HG03432 (cell line): ENCODE measurements at regions not wholly inside any gene's neighbourhood (a gene's known extent, or its start where the extent isn't known, plus 50 kb on each side); places are given as distances from the start of the nearest gene placed in this dataset.
"Not testable (repeated sequence)": the region's sequence is repeated elsewhere in the genome, so short reads cannot be mapped to it uniquely, and the experiment has no call there.

ENCODE experiments used
- ATAC-seq: cut with Tn5 transposase; IDR thresholded peaks from one replicate; pipeline ENCODE4 v1.9.1; 2021; ENCODE audit warnings: mild to moderate bottlenecking, moderate library complexity; ENCODE audit not compliant: unreplicated experiment

DNA sequence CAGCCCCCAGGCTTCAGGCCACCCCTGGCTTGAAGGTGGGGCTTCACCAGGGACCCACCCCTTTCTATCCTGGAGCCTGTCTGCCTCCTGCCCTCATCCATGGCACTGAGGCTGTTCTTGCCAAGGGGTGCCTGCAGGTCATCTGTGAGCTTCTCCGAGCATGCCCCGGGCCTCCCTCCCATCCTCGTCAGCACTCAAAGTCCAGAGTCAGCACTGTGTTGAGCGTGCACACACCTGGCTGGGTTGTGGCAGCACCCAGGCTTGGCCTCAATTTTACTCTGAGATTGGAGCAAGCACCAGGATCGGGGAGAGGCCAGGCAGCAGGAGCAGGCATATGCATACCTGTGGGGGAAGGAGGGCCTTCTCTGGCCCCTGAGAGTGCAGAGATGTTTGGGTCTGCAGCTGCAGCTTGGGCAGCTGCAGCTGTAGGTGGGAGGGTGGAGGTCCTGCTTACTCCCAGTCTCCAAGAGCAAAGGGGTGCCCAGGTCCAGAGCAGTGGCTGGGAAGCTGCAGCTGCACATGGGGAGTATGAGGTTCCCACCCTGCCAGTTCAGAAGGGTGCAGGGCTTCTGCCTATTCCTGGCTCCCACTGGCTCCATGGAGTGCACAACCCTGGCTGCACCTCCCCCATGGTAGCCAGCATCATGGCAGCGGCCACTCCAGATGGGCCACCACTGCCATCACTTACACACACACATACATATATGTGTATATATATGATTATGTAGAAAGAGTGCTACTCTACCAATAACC lies 488.7 kb downstream of the JRKL start:
- ATAC-seq = no peak

DNA sequence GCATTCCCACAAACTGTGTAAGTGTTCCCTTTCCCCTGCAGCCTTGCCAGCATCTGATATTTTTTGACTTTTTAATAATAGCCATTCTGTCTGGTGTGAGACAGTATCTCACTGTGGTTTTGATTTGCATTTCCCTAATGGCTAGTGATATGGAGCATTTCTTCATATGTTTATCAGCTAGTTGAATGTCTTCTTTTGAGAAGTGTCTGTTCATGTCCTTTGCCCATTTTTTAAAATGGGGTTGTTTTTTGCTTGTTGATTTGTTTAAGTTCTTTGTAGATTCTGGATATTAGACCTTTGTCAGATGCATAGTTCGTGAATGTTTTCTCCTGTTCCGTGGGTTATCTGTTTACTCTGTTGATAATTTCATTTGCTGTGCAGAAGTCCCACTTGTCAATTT lies 492.8 kb downstream of the JRKL start:
- ATAC-seq = not testable (repeated sequence)

DNA sequence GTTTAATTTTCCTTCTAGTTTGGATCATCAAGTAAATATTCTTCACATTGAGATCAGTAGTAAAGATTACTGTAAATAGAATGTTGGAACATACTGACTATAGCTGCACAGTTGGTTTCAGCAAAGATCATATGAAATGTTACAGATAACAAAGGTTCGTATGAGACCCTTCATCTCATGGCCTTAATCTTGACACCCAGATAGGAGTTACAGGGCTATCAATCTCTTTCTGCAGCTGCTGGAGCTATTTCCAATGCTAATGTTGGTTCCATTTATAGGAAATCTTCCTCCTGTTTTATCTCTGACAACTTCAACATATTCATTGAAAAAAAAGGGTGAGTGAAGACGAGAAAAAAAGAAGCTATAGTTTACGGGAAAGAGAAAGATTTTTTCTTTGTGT lies 495.6 kb downstream of the JRKL start:
- no peak for ATAC-seq

DNA sequence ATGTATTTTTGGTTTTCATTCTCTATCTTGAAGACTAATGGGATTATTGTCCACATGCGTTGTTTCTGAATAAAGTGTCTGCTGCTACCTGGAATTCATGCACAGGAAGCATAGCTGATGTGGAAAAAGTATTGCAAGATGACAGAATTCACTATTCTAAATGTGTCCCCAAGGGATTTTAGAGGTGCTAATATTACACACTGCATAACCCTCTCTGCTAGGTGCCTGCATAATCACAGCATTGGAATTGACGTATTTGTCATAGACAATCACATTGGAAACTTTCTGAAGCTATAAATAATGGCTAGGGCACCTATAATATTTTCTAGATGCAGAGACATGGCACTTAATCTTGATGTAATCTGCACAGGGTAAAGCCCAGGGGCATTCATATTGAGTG lies 496.1 kb downstream of the JRKL start:
- no peak for ATAC-seq

DNA sequence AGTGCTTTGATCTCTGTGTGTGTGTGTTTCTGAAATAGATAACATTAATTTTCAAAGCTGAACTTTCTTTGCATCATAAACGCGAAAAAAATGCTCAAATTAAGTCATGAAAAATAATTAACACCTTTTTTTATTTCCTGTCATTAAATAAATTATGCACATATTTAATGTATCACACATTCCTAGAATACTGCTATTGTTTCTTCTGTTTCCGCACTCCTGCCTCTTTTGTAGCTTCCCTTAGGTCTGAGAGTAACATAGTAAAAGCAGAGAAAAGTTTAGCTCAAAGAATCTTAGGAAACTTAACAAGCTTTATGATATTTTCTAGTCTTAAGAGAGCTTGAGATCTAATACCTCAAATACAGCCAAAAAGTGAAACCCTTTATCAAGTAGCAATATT lies 504.2 kb downstream of the JRKL start:
- ATAC-seq = no peak

DNA sequence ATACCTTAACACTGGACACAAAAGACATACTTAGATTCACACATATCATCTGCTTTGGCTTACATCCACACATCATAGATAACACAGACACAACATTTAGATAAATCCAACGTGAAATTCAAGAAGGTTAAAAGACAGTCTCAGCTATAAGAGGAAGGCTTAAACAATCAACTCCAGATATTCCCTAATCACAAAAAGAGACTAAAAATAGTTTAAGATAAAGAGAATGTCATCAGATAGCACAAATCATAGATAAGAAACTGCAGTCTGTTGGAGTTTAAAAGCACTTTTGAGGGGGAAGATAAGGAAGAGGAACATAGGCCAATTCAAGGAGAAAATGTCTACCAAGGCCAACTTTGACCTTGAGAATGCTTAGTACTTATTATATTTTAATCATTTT lies 504.8 kb downstream of the JRKL start:
- no peak for ATAC-seq

DNA sequence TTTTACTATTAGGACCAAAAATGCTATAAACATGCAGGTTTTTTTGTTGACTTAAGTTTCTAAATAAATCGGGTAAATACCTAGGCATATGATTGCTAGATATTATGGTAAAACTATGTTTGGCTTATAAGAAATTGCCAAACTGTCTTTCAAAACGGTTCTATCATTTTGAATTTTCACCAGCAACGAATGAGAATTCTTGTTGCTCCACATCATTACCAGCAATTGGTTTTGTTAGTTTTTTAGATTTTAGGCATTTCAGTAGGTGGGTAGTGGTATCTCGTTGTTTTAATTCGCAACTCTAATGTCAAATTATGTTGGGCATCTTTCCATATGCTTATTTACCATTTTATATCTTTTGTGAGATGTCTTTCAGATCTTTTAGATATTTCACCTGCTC lies 510.2 kb downstream of the JRKL start:
- no peak for ATAC-seq

DNA sequence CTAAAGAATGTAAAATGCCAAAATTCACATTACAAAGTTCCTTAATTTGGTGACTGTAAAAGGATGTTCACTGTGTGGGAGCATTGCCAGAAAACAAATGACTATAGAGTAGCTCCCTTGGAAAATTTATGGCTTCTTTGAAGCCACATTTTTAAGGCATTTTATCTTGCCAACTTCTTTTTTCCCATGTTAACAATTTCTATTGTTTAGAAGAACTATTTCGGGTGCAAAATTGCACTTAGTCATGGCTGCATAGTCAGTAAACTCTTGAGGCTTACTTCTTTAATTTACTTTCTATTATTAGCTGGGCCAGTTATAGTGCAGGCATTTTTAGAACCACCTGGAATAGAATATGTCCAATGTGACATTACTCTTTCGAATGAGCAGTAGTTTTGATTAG lies 515.3 kb downstream of the JRKL start:
- ATAC-seq = no peak

DNA sequence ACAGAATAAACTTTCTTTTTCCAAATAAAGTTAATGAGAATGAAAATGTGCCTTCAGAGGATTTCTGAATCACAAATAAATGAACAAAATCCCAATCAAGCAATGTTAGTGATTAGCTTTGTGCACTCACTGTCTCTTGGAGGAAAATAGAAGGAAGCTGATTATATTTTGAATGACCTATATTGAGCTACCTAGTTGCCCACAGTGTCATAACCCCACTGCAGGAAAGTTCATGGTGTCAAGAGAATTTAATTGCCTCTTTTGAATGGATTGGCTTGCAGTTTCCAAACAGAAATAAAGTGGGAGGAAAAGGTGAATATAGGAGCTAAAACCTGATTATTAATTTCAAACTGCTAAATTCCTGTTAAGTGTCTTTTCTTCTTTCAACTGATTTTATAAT lies 515.9 kb downstream of the JRKL start:
- ATAC-seq = no peak

DNA sequence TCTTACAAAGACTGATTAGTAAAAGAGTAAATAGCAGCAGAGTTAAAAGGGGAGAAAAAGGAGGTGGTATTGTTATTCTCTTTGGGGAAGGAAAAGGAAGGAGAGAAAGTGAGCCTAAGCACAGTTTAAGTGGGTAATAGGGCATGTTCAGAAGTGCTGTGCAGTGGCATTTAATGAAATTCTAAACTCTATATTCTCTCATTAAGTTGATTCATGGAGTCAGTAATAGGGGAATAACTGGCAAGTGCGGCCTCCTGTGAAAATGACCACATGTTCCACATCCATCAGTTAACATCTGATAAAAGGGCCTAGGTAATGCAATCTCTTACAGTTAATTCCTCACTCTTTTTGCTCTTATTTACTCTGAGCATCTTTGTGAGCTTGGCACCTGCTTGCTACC lies 516.7 kb downstream of the JRKL start:
- ATAC-seq = no peak

DNA sequence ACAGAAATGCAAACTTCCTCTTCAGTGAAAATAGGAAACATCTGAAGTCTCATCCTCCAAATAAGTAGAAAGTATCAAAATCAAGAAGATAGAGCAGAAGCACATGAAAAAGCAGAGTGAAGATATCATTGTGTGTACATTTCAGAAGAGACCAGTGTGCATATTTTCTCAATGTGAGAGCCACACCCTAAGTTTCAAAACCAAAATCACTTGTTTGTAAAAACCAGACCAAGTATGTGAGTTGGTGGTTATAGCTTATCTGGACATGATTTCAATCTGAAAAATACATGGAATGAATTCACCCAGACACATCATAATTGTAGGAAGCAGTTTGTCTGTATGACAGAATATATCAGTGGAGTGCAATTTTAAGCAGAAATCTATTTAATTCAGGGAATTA lies 536.0 kb downstream of the JRKL start:
- ATAC-seq = no peak

DNA sequence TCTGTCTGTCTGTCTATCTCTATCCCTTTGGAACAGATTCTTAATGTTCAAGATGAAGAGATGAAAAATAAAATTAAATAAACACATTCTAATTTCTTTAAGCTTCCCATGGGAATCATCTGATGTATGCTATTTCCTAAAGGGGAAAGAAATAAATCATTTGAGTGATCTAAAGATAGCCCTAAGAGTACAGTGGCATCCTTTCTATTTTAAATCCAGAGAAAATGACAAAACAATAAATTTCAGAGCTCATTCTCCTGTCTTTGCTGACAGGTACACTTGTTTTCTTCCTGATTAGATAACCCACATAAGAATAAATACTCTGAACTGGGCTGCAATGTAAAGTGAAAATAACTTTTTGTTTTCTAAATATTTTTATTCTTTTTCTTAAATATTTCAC lies 550.4 kb downstream of the JRKL start:
- ATAC-seq = no peak

DNA sequence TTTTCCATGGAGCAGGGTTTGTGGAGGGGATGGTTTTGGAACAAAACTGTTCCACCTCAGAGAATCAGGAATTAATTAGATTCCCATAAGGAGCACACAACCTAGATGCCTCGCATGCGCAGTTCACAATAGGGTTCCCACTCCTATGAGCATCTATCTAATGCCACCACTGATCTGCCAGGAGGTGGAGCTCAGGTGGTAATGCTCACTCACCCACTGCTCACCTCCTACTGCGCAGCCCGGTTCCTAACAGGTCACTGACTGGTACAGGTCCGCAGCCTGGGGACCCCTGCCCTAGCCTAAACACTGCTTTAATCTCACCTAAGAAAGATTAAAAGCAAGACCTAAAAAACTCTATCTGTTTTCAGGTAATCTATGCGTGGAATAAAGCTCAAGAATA lies 553.0 kb downstream of the JRKL start:
- no peak for ATAC-seq

DNA sequence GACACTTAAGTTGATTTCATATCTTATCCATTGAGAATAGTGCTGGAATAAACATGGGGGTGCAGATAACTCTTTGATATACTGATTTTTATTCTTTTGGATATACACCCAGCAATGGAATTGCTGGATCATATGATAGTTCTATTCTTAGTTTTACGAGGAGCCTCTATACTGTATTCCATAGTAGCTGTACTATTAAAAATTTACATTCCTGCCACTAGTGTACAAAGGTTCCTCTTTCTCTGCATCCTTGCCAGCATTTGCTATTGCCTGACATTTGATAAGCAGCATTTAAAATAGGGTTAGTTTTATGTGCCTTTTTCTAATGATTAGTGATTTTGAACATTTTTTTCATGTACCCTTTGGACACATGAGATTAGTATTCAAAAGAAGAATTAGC lies 554.2 kb downstream of the JRKL start:
- ATAC-seq = no peak

DNA sequence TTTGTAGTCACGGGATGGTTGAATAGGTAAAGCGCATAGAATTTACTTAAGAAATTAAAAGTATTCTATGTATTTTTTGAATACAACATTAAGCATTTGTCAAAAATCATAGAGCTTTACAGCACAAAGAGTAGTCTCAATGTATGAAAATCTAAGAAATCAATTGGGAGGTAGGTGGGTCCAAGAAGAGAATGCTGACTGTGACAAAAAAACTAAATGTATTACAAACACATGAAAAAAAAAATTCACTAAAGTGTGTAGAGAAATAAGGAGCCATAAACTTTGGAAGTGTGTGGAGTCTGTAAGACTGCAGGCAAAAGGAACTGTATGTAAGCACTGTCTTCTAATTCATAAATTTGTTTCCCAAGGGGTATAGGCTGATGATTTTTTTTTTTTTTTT lies 558.3 kb downstream of the JRKL start:
- ATAC-seq = no peak

DNA sequence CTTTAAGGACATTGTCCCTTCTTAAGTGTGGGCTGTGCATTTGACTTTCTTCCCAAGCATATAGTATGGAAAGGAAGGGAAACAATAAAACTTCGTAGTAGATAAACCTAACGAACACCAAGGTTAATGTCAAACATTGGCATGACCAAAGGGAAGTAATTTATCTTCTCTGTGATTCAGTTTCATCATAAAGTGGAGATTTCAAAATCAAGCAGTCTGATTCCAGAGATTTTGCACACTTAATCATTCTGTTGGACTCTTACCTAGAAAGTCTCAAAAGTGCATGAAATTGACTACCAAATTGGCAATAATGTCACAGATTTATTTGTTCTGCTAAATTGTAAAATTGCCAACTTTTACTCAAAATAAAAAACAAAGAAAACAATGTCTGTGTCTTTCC lies 559.7 kb downstream of the JRKL start:
- no peak for ATAC-seq

DNA sequence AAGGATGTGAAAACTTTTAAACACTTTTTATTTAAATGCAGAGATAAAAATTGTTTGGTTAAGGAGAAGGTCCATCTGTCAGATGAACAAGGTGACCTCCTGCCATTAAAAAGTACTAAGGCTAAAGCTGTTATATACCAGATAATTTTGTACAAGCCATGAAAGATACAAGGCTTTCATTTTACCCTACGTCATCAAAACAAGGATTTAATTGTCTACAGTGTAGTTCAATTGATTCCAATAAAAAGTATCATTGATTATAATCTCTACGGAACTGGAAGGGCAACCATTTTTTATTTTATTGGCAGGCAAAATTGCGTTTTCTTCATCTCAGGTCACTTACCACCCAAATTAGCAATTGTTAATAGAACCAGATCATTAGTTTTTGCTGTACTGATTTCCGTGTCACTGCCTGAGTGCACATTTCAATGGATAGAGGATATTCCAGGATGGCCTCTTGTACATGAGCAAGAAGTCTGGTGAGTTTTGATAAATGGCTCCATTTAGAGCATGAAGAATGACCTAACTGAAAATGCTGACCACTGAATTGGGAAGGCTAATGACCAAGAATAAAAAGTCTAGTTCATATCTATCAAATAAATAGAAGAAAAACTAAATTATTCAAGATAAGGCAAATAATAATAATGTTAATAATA lies 564.9 kb downstream of the JRKL start:
- no peak for ATAC-seq

DNA sequence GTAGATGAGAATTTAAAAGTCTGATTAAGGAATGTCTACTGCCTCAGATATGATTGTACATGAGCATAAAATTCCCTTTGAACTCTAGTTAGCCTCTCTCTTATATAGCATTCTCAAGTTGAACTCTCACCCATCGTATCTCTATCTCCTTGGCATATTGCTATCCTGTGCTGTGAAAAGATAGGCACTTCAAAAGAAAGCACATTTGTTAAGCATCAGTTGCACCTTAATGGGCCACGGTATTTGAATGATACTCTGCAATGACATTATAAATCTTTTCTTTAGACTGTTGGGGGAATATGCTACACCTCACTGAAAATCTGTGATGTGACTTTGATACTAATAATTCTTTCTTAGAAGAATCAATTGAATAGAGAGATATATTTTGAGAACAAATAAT lies 570.7 kb downstream of the JRKL start:
- ATAC-seq = no peak

DNA sequence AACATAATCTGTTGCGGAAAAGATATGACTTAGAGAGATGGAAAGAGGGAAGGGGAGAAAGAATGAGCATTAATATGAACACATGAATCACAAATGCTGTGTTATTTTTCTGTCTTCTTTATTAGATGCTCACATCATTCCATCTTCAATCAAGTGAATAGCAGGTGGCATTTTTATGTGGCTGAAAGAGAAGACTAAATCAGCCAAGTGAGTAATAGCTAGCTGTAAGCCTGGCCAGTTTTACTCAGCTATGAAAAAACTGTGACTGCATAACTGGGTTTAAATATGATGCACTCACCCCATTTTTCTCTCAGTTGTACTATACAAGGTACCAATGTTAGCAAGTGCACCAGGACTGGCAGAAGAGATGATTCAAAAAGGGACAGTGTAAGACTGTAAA lies 571.1 kb downstream of the JRKL start:
- no peak for ATAC-seq

DNA sequence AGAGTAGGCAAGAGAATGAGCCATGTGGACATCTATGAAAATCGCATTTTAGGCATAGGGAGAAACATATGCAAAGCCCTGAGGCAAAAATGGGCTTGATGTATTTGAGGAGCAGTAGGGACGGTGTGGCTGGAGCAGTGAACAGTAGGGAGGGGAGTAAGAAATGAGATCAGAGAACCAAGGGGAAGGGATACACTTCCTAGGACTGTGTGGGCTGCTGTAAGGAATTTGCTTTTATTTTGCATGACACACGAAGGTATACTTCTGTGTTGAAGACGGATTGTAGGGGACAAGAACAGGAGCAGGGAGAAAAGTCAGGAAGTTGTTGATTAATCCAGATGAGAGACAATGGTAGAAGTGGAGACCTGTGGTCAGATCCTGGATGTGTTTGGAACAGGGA lies 572.1 kb downstream of the JRKL start:
- no peak for ATAC-seq

DNA sequence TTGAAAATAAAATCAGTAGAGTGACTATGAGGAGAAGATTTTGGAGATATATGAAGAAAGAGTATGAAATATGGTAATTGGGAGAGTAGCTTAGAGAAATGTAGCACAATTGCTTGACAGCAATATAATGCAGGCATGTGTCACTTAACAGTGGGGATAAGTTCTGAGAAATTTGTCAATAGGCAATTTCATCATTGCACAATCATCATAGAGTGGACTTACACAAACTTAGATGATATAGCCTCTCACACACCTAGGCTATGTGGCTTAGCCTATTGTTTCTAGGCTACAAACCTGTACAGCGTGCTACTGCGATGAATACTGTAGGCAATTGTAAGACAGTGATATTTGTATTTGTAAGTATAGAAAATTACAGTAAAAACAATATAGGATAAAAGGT lies 573.6 kb downstream of the JRKL start:
- no peak for ATAC-seq

DNA sequence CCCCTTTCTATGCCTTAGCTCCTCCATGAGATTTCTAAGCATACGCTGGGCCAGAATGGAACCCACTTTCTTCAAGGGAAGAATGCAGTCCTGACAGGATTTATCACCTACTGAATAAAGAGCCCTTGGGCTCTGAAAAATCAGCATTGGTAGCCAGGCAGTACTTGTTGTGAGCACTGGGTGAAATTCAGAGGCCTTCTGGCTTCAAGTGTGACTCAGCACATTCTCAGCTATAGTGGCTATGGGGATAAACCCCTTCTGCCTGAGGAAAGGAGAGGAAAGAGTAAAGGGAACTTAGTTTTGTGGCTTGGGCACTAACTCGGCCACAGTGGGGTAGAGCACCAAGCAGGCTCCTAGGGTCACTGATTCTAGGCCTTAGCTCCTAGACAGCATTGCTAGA lies 574.8 kb downstream of the JRKL start:
- ATAC-seq = no peak

DNA sequence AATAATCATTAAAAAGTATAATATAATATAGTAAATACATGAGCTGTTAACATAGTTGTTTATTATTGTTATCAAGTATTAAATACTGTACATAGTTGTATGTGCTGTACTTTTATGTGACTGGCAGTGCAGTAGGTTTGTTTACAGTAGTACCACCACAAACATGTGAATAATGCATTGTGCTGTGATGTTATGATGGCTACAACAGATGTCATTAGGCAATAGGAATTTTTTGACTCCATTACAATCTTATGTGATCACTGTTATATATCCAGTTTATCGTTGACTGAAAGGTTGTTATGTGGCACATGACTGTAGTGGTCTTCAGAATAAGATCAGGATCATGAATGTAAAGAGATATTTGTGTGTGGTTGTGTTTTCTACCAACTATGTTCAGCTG lies 577.8 kb downstream of the JRKL start:
- no peak for ATAC-seq
